Fibroblast of pulmonary artery (primary cell): ENCODE measurements at regions not wholly inside any gene's neighbourhood (a gene's known extent, or its start where the extent isn't known, plus 50 kb on each side); places are given as distances from the start of the nearest gene placed in this dataset.

ENCODE experiments used
- DNase-seq: peaks from one replicate; pipeline ENCODE4 v3.0.0-alpha.2; 2010; ENCODE audit warnings: low read depth
- H3K4me3 ChIP-seq: replicated peaks from 2 replicates; pipeline ENCODE4 v1.5.1; 2011; ENCODE audit warnings: low read depth, mild to moderate bottlenecking, control low read depth, low read length, moderate library complexity
- TF ChIP-seq, protein P1 (sequence below): IDR thresholded peaks from 2 replicates; pipeline ENCODE4 v1.5.1; 2011; ENCODE audit warnings: mild to moderate bottlenecking, control low read depth, low read length, inconsistent platforms; ENCODE audit errors: missing control alignments

GRCh38 chr9:135287627-135288026 is 192.0 kb upstream of the PPP1R26 start:
- DNase-seq, result no peak
- TF ChIP-seq, protein P1, sequence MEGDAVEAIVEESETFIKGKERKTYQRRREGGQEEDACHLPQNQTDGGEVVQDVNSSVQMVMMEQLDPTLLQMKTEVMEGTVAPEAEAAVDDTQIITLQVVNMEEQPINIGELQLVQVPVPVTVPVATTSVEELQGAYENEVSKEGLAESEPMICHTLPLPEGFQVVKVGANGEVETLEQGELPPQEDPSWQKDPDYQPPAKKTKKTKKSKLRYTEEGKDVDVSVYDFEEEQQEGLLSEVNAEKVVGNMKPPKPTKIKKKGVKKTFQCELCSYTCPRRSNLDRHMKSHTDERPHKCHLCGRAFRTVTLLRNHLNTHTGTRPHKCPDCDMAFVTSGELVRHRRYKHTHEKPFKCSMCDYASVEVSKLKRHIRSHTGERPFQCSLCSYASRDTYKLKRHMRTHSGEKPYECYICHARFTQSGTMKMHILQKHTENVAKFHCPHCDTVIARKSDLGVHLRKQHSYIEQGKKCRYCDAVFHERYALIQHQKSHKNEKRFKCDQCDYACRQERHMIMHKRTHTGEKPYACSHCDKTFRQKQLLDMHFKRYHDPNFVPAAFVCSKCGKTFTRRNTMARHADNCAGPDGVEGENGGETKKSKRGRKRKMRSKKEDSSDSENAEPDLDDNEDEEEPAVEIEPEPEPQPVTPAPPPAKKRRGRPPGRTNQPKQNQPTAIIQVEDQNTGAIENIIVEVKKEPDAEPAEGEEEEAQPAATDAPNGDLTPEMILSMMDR, result no peak
- H3K4me3 ChIP-seq, result no peak overlapping the region

DNA sequence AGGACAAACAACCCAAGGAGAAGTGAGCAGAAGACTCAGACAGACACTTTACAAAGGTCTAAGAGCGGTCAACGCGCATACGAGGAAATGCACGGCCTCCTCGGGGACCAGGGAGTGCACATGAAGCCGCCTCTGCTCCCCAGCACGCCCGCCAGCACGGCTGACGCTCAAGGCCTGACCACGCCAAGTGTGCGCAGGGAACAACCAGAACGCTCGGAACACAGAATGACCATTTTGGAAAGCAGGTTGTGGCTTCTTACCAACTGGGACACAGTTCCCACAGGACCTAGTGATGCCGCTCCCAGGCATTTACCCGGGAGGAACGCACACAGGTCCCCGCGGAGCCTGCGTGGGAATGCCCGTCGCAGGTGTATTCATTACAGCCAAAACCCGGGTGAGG is 191.5 kb upstream of the PPP1R26 start:
- no peak for DNase-seq
- TF ChIP-seq, protein P1, result no peak

DNA sequence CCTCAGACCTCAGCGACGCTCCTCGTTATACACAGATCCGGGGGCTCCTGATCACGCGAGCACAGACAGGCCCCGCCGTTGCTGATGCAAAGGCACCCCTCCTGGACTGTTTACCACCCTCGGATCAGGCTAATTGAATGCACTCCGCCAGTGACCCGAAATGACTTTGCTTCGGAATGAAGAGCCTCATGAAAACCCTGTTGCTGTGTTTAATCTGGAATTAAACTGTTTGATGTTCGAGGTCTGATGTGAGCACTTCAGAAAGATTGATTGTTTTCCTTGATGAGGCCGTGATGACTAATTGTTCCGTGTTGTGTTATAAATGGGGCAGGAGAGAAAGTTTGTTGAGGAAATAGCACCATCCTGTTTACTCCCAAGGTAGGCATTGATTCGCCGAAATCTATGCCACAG is 190.5 kb upstream of the PPP1R26 start:
- no peak for DNase-seq
- TF ChIP-seq, protein P1, result no peak

More for the DNA sequence above, 191.5 kb upstream of the PPP1R26 start:
- no peak overlapping the region for H3K4me3 ChIP-seq

GRCh38 chr9:135290086-135290485 is 189.5 kb upstream of the PPP1R26 start:
- no peak overlapping the region for H3K4me3 ChIP-seq
- TF ChIP-seq, protein P1, result no peak
- DNase-seq, result no peak

More for the DNA sequence above, 190.5 kb upstream of the PPP1R26 start:
- no peak overlapping the region for H3K4me3 ChIP-seq

- no peak overlapping the region for H3K4me3 ChIP-seq
- TF ChIP-seq, protein P1, result no peak
- DNase-seq, result no peak
Observed at GRCh38 chr9:135290566-135290965, 189.0 kb upstream of the PPP1R26 start.

GRCh38 chr9:135291165-135291564 is 188.4 kb upstream of the PPP1R26 start:
- DNase-seq, result no peak
- TF ChIP-seq, protein P1, result no peak
- no peak overlapping the region for H3K4me3 ChIP-seq

DNA sequence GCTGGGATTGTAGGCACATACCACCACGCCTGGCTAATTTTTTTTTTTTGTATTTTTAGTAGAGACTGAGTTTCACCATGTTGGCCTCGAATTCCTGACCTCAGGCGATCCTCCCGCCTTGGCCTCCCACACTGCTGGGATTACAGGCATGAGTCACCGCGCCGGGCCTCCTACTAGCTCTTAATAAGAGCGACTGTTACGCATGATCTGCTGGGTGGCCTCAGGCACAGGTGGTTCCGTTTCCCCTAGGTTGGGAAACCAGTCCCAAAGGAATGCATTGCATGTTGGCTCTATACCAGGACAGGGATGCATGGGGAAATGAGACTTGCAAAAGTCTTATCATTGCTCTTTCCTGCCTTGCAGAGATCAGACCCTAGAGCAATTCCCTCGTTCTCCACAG is 184.7 kb upstream of the PPP1R26 start:
- TF ChIP-seq, protein P1, result no peak
- no peak for DNase-seq
- H3K4me3 ChIP-seq, result no peak overlapping the region
